IMR-90 (cell line): ENCODE measurements at regions not wholly inside any gene's neighbourhood (a gene's known extent, or its start where the extent isn't known, plus 50 kb on each side); places are given as distances from the start of the nearest gene placed in this dataset.

Experiments used
- ATAC-seq: fragments of 200-7000 bp; cut with Tn5 transposase; 2 replicates; pipeline ENCODE4 v1.9.1; 2020; ENCODE audit warnings: low read depth, mild to moderate bottlenecking, moderate library complexity
- BruUV-seq: library from RNA; stranded (reverse); fragments of 400-500 nt; replicated peaks from 2 replicates; lab custom pipeline; 2021; lab: Mats Ljungman, UMichigan
- CTCF ChIA-PET: fragments of 300-600 bp; formaldehyde crosslinking; extraction: SDS; loops from one replicate; lab custom pipeline; 2021; ENCODE audit warnings: antibody characterized with exemption; lab: Yijun Ruan, JAX
- POLR2A ChIA-PET: fragments of 300-600 bp; sonication (Branson Sonifier 250); formaldehyde crosslinking; loops from one replicate; lab custom pipeline; 2022; ENCODE audit warnings: antibody characterized with exemption; ENCODE audit not compliant: unreplicated experiment; lab: Charles Lee
- DNase-seq: peaks from one replicate; pipeline ENCODE4 v3.0.0; 2013
- H2AFZ ChIP-seq: replicated peaks from 2 replicates; pipeline ENCODE3; 2013; ENCODE audit warnings: low read length, mild to moderate bottlenecking; ENCODE audit not compliant: poor library complexity
- H2AK5ac ChIP-seq: 2 replicates; pipeline ENCODE4 v1.6.1; 2013; ENCODE audit warnings: low read depth, low read length, inconsistent platforms
- H2AK9ac ChIP-seq: replicated peaks from 2 replicates; pipeline ENCODE3; 2013; ENCODE audit warnings: mild to moderate bottlenecking, low read depth, low read length, moderate library complexity; ENCODE audit not compliant: poor library complexity
- H2BK120ac ChIP-seq: 2 replicates; pipeline ENCODE4 v1.6.1; 2013; ENCODE audit warnings: low read depth, low read length, inconsistent platforms
- H2BK15ac ChIP-seq: 3 replicates; pipeline ENCODE4 v1.6.1; 2013; ENCODE audit warnings: low read depth, low read length, inconsistent platforms
- H2BK20ac ChIP-seq: 2 replicates; pipeline ENCODE4 v1.6.1; 2013; ENCODE audit warnings: low read depth, mild to moderate bottlenecking, inconsistent platforms, low read length, moderate library complexity
- H2BK5ac ChIP-seq: 2 replicates; pipeline ENCODE4 v1.6.1; 2013; ENCODE audit warnings: mild to moderate bottlenecking, low read depth, low read length, inconsistent platforms; ENCODE audit not compliant: poor library complexity, severe bottlenecking
- H3K14ac ChIP-seq: replicated peaks from 2 replicates; pipeline ENCODE4 v1.6.1; 2013; ENCODE audit warnings: low read depth, low read length, inconsistent platforms
- H3K18ac ChIP-seq: 2 replicates; pipeline ENCODE4 v1.6.1; 2013; ENCODE audit warnings: low read depth, low read length, control low read depth
- H3K23ac ChIP-seq: 2 replicates; pipeline ENCODE4 v1.6.1; 2013; ENCODE audit warnings: low read depth, low read length, inconsistent platforms
- H3K27ac ChIP-seq: 2 replicates; pipeline ENCODE4 v1.5.1; 2013; ENCODE audit warnings: mild to moderate bottlenecking, control low read depth, low read length; ENCODE audit not compliant: insufficient read depth
- H3K27me3 ChIP-seq: 2 replicates; pipeline ENCODE4 v1.6.1; 2013; ENCODE audit warnings: low read length; ENCODE audit not compliant: control insufficient read depth, insufficient read depth
- H3K36me3 ChIP-seq: 2 replicates; pipeline ENCODE4 v1.6.1; 2013; ENCODE audit warnings: low read length, mixed read lengths; ENCODE audit not compliant: control insufficient read depth, insufficient read depth
- H3K4ac ChIP-seq: 2 replicates; pipeline ENCODE4 v1.6.1; 2013; ENCODE audit warnings: low read depth, low read length, inconsistent platforms
- H3K4me1 ChIP-seq: 2 replicates; pipeline ENCODE4 v1.6.1; 2013; ENCODE audit warnings: low read length, mixed read lengths; ENCODE audit not compliant: control insufficient read depth, insufficient read depth
- H3K4me2 ChIP-seq: 2 replicates; pipeline ENCODE4 v1.6.1; 2013; ENCODE audit warnings: low read depth, mild to moderate bottlenecking, control low read depth, low read length, moderate library complexity
- H3K4me3 ChIP-seq: 2 replicates; pipeline ENCODE4 v1.5.1; 2013; ENCODE audit warnings: low read depth, mild to moderate bottlenecking, control low read depth, low read length, moderate library complexity; ENCODE audit not compliant: insufficient read depth
- H3K56ac ChIP-seq: 2 replicates; pipeline ENCODE4 v1.6.1; 2013; ENCODE audit warnings: low read length, inconsistent platforms; ENCODE audit not compliant: insufficient read depth; ENCODE audit errors: extremely low read depth
- H3K79me1 ChIP-seq, 2 experiments: 2 replicates each; pipeline ENCODE4 v1.6.1; 2013; ENCODE audit warnings: low read length in 2 of 2, inconsistent platforms in 1 of 2, low read depth in 1 of 2
- H3K9ac ChIP-seq: 2 replicates; pipeline ENCODE4 v1.6.1; 2013; ENCODE audit warnings: low read depth, low read length, control low read depth
- H3K9me1 ChIP-seq: 2 replicates; pipeline ENCODE4 v1.6.1; 2013; ENCODE audit warnings: low read length, inconsistent platforms; ENCODE audit not compliant: insufficient read depth
- H3K9me3 ChIP-seq: 2 replicates; pipeline ENCODE4 v1.6.1; 2013; ENCODE audit warnings: low read length; ENCODE audit not compliant: control insufficient read depth, insufficient read depth
- H4K20me1 ChIP-seq: 2 replicates; pipeline ENCODE4 v1.6.1; 2013; ENCODE audit warnings: low read length, inconsistent platforms; ENCODE audit not compliant: insufficient read depth
- H4K5ac ChIP-seq: 2 replicates; pipeline ENCODE4 v1.6.1; 2013; ENCODE audit warnings: mild to moderate bottlenecking, low read depth, low read length, control low read depth
- H4K8ac ChIP-seq, 2 experiments: 2 replicates each; pipeline ENCODE4 v1.6.1; 2013; ENCODE audit warnings: low read depth in 2 of 2, low read length in 2 of 2, control low read depth in 1 of 2, inconsistent platforms in 1 of 2
- H4K91ac ChIP-seq: 2 replicates; pipeline ENCODE4 v1.6.1; 2013; ENCODE audit warnings: low read depth, low read length, inconsistent platforms; ENCODE audit not compliant: insufficient read depth
- BHLHE40 ChIP-seq: fragments of 150-350 bp; IDR thresholded peaks from 2 replicates; pipeline ENCODE4 v1.6.1; 2016; ENCODE audit warnings: mild to moderate bottlenecking, low read depth, low read length
- MAZ ChIP-seq: IDR thresholded peaks from 2 replicates; pipeline ENCODE4 v1.6.1; 2012; ENCODE audit warnings: low read depth, mild to moderate bottlenecking, low read length, improper control_type of control experiment, moderate library complexity, borderline replicate concordance
- MXI1 ChIP-seq: IDR thresholded peaks from 2 replicates; pipeline ENCODE4 v1.6.1; 2012; ENCODE audit warnings: low read depth, mild to moderate bottlenecking, low read length, moderate library complexity, borderline replicate concordance
- RCOR1 ChIP-seq: IDR thresholded peaks from 2 replicates; pipeline ENCODE4 v1.6.1; 2012; ENCODE audit warnings: mild to moderate bottlenecking, low read length, improper control_type of control experiment; ENCODE audit not compliant: insufficient replicate concordance
- WGBS, 2 experiments: methylation state at CpG; one replicate each; pipeline versions ENCODE4 v1.1.5 to v1.1.7; 2013; ENCODE audit warnings: missing lambda C conversion rate in 2 of 2; ENCODE audit not compliant: insufficient read length in 1 of 2; ENCODE audit errors: extremely low coverage in 2 of 2; 5-methylcytosine and 5-hydroxymethylcytosine counted together
- dilution Hi-C: fragments of 300-500 bp; cut with HindIII; formaldehyde crosslinking; loops from one replicate; pipeline ENCODE4 v1.14.3; 2018; ENCODE audit warnings: low sequenced_read_pairs; ENCODE audit not compliant: unreplicated experiment
- in situ Hi-C: fragments of 300-500 bp; cut with MboI; formaldehyde crosslinking; loops from 3 replicates; pipeline ENCODE4 v1.14.3; 2019; ENCODE audit warnings: low sequenced_read_pairs, inconsistent platforms, mixed read lengths
- intact Hi-C: fragments of 100-400 bp; cut with micrococcal nuclease; formaldehyde crosslinking; loops from 2 replicates; pipeline ENCODE4 v1.10.0; 2022

DNA sequence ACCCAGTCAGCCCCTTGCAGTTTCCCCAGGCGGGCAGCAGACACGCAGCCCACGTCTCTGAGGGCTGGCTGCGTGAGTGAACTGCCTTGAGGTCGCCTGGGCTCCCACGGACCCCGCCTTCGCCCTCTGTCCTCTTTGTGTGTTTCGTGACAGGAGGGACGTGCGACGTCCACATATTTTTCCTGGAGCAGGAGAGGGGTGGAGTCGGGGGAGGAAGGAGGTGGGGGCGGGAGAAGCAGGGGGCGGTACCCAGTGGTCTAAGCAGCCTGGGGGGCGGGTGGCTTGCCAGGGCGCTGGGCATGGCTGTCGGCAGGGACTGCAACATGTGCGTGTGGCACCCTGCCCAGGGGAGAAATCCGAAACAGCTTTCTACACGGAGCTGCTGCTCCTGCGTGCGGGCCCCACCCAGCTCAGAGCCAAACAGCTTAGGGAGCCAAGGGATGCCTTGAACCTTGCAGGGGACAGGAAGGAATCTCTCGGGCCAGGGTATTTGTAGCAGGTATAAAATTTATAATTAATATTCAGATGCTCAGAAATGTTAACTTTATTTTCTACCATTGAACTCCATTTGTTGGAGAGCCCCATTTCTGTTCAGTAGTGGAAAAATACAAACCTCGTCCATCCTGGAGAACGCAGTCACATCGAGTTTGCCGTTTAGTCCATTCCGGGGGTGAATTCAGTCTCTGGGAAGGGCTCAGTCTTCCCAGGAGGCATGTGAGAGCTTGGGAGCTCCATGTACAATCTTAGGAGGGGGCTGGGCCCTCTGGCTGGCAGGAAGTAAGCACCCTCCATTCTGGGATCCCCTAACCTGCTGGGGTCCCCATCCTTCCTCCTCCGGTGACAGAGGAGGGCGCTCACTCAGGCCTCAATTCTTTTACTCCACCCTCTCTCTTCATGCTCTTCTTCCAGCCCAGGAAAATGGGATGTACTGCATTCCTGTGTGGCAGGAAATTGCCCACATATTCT lies 79.1 kb upstream of the MEF2A start:
- peak overlapping the region; percentile 76 for H3K18ac ChIP-seq
- peak overlapping the region; percentile 81 for H2BK20ac ChIP-seq
- intact Hi-C loops = no loop called here
- peak overlapping the region; percentile 67 for H3K4me2 ChIP-seq
- ChIA-PET POLR2A (no interaction called here), CTCF (interaction anchor here (1.1 kb wide), 3 partner anchors 18 to 78 kb away, joined by 3 read pairs; no protein-coding TSS in a partner anchor)
- peak overlapping the region; percentile 92 for H4K91ac ChIP-seq
- peak; percentile 60 for DNase-seq
- no peaks in the 10 kb centered on the region for H3K36me3 ChIP-seq
- peak overlapping the region; percentile 84; the same call in 2 of the 3 replicates for H2BK15ac ChIP-seq
- peak overlapping the region; percentile 86 for H3K4ac ChIP-seq
- H2BK5ac ChIP-seq = peak overlapping the region; percentile 1
- TF ChIP-seq MXI1 (peak; percentile 62; the same call in 1 of the 2 replicates), BHLHE40 (no peak), MAZ (no peak; the same call in 1 of the 2 replicates), RCOR1 (no peak)
- H3K9me1 ChIP-seq = peaks cover 15% of the 10 kb centered on the region; the same call in 1 of the 2 replicates
- peak overlapping the region; percentile 60 for H3K23ac ChIP-seq
- H3K56ac ChIP-seq = peak overlapping the region; percentile 3; the same call in 1 of the 2 replicates
- ATAC-seq = peak; percentile 90
- H2BK120ac ChIP-seq = peak overlapping the region; percentile 75
- peak overlapping the region; percentile 83 to 91 for H4K8ac ChIP-seq
- dilution Hi-C loops = no loop called here
- WGBS, 2 experiments = 0% methylated on average over 4 of the region's 31 CpGs; no CpG with 5 or more reads in 1 of the 2 experiments
- peaks cover 12% of the 10 kb centered on the region for H3K4me1 ChIP-seq
- peak overlapping the region; percentile 69 for H2AK5ac ChIP-seq
- H2AK9ac ChIP-seq = peak overlapping the region; percentile 45
- no peaks in the 10 kb centered on the region for H3K79me1 ChIP-seq
- 0 out of 2 replicates have a peak overlapping the region, but pooled peaks have one; percentile 7 for H3K4me3 ChIP-seq
- H3K27me3 ChIP-seq = no peaks in the 10 kb centered on the region
- H3K9ac ChIP-seq = peak overlapping the region; percentile 13; the same call in 1 of the 2 replicates
- H3K14ac ChIP-seq = peak overlapping the region; percentile 81
- H2AFZ ChIP-seq = peak overlapping the region; percentile 87
- H3K9me3 ChIP-seq = no peaks in the 10 kb centered on the region; the same call in 1 of the 2 replicates
- in situ Hi-C loops = no loop called here
- H3K27ac ChIP-seq = peak overlapping the region; percentile 71
- BruUV-seq = no TSS peak
- H4K20me1 ChIP-seq = no peaks in the 10 kb centered on the region
- peak overlapping the region; percentile 32 for H4K5ac ChIP-seq
